Endometrium (tissue), 2 donors: ENCODE measurements at regions not wholly inside any gene's neighbourhood (a gene's known extent, or its start where the extent isn't known, plus 50 kb on each side); places are given as distances from the start of the nearest gene placed in this dataset.

ENCODE experiments used
- FAIRE-seq: peaks from 2 replicates; lab custom pipeline; 2012; peaks lifted over from hg19 to GRCh38; lab: Jason Lieb, UNC
- donor health status: control.
- donor health status: control.

DNA sequence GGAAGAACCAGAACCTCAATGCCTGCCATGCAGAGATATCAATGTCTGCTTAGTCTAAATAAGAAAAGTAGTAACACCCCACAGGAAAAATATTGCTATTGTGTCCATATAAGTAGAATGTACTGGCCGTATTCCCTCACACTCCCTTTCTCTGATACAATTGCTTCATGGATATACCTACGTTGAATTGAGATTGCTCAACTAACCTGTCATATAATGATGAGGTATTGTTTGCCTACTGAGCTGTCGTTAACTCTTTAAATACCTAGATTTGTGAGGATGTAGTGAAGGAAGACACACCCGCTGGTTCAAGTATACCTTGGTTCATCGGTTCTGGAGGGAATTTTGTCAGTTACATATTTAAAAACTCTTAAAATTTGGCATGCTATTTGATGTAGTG lies 480.7 kb upstream of the TCF4 start:
- FAIRE-seq = no peak

GRCh38 chr18:56067969-56068671 lies 480.1 kb upstream of the TCF4 start:
- FAIRE-seq = no peak

DNA sequence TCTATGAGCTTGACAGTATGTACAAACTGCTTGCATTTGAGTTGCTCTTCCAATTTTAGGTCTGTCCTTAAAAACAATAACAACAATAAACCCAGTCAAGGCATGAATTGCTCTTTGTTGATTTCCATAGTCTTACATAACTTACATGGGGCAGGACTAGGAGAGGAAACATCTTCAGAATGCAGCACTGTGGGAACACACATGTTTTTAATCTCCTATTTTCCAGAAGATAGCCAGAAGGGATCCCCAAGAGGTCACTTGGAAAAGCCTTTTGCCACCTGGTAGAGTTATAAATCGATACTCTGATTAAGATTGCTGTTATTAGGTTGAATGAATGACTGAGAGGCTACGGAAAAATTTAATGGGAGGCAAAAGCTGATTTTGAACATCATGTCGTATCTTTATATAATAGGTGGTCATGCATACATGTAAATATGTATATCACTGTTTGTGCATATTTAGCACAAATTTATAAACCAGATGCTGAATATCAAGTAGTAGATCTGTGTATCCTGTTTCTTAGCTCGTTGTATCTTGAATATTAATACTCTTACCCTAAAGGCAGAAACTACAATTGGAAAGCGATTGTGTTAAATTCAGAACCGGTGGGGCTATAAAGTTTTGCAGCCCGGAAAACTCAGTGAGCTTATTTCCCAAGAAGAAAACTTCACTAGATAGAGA lies 479.4 kb upstream of the TCF4 start:
- FAIRE-seq = peak; percentile 93

- no peak for FAIRE-seq
Observed at GRCh38 chr18:56066524-56067213, 478.7 kb upstream of the TCF4 start.

- FAIRE-seq = no peak
Observed at GRCh38 chr18:56065086-56065485, 477.1 kb upstream of the TCF4 start.

DNA sequence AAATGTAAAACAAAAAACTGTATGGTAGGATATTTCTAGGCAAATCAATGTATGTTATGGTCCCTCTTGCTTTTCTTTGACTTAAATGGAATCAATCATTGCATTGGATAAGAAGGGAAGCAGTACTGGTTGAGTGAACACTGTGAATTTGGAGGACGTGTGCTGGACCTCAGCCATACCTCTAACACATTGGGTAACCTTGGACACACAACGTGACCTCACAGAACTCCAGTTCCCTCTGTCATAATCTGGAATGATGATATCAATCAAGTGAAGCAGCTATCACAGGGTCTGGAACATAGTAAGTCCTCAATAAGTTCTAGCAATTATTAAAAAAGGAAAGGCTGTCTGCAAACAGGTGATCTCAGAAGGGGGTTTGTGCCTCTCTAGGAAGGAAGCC lies 474.9 kb upstream of the TCF4 start:
- no peak for FAIRE-seq

DNA sequence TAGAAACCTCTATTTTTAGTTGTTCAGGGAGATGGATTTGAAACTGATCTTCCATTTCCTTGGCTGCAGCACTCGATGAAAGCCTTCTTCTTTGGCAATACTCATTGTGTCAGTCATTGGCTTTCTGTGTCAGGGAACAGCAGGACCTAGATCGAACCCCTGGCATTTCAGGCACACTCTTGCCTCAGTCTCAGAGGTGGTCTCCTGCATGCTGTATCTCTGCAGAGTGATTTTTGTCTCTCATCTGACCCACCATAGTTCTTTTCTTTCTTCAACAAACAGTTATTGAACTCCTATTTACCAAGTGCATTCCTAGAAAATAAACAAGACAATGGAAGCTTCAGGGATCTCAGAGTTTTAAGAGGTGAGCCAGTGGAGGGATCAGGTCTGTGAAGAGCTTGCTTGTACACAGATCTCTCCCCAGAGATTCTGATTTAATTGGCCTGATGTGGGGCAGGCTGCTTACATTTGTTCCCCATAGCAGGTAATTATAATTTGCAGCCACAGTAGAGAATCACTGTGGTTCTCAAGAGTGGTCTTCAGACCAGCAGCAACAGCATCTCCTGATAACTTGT lies 473.1 kb upstream of the TCF4 start:
- no peak for FAIRE-seq

DNA sequence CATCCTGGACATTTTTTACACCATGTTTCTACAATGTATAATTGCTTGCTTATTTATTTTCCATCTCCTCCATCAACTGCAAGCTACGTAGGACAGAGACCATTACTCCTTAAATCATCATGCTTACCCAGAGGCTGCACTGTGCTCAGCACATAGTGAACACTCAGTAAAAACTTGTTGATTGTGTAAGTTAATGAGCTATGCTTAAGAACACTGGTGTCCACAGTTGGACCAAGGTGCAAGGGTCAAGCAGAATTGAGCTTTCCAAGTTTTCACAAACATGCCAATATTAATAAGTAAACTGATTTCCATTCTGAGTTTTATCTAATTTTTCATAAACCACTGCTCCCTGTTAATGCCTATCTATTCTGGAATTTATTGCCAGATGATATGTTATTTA lies 464.2 kb upstream of the TCF4 start:
- no peak for FAIRE-seq

- FAIRE-seq = no peak
Observed at GRCh38 chr18:56044239-56044638, 456.2 kb upstream of the TCF4 start.

- FAIRE-seq = no peak
Observed at GRCh38 chr18:56043641-56044061, 455.7 kb upstream of the TCF4 start.

DNA sequence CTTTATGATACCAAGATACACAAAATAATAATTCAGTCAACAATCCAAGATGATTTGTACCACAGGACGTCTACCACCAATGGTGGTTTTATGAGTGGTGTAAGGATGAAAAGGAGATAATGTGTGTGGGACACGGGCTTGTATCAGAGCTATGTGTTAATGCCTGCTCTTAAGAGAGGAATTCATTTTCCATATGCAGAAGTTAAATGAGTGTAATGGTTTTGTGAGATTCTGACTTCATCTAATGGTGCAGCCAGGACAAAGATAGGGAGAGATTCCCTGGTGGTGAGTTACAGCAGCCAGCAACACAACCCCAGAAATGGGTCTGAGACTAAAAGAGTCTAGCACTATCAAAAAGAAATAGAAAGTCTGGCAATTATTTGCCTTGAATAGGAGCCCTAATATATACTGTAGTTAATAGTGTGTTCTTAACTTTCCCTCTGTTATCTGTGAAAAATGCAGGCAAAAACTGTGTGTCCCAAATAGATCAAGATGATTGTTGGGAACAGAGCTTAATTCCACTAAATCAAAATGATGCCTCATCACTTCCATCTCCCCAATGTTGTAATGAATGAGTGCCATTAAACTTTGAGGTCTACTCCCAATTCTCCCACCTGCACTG lies 455.0 kb upstream of the TCF4 start:
- FAIRE-seq = no peak

DNA sequence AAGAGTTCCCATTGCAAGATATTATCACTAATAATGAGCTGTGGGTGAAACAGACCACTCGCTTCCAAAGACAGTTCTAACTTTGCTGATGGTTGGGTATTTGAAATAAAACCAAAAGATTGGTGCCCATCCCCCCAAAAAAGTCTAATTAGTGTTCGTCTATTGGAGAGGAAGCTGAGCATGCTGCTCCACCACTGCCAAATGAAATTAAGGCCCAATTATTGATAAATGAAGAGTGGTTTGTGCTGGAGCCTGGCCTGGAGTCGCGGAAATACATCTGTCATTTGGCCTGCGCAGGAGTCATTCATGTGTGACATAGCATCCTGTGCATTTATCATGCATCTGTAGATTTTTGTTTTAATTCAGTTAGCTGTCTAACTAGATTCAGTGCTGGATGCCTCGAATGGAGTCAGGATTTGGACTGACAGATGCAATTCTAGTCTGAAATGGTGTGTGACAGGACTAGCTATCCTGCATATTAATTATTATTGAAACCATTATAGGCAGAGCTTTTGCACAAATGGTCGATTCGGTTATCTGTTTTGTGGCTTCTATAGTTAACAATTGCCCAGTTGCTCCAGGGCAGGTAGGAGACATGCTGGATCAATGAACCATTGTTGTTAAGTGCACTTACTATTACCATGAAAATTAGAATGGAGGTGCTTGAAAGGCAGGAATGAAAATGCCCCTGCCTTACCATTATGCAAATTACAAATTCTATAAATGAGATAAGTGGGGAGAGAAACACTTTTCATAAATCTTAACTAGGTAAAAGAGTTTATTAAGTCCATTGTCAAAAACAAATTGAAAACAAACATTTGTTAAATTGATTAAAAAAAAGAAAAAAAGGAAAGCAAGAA lies 450.4 kb upstream of the TCF4 start:
- no peak for FAIRE-seq

GRCh38 chr18:56036741-56037140 lies 448.7 kb upstream of the TCF4 start:
- FAIRE-seq = no peak

- no peak for FAIRE-seq
Observed at GRCh38 chr18:56035546-56035945, 447.6 kb upstream of the TCF4 start.

GRCh38 chr18:56034949-56035348 lies 447.0 kb upstream of the TCF4 start:
- FAIRE-seq = no peak

- no peak for FAIRE-seq
Observed at GRCh38 chr18:56030060-56030459, 442.1 kb upstream of the TCF4 start.

DNA sequence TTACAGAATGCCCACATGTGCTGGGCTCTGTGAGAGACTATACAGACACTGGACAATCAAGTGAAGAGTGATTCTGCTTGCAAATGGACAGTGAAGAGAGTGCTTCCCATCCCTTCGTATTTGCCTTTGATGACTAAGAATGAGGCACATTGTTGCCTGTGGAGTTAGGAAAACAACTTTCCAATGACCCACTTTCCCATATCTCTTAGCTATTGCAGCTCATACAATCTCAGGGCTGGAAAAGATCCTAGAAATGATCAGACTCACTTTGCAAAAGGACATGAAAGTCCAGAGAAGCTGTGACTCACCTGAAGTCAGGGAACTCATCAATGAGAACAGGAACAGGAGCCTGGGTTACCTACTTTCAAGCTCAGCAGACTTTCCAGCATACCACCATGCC lies 440.5 kb upstream of the TCF4 start:
- no peak for FAIRE-seq

DNA sequence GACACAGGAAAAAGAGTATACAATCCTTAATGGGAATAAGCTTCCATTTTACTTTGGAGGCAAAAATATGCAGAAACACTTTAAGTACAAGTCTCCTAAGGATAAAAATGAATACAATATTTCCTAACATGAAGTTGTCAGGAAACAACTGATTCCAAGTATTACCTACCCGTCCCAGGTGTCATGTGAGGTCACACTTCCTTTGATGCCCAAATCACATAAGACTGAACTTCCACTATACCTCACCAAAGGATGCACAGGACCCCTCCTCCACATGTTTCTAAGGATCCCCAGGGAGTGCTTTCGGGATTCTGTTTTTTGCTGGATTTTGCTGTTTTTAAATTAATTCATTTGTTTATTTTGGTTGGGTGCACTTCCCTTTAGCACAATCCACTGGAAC lies 438.5 kb upstream of the TCF4 start:
- FAIRE-seq = no peak

- FAIRE-seq = no peak
Observed at GRCh38 chr18:56021809-56022195, 433.8 kb upstream of the TCF4 start.

DNA sequence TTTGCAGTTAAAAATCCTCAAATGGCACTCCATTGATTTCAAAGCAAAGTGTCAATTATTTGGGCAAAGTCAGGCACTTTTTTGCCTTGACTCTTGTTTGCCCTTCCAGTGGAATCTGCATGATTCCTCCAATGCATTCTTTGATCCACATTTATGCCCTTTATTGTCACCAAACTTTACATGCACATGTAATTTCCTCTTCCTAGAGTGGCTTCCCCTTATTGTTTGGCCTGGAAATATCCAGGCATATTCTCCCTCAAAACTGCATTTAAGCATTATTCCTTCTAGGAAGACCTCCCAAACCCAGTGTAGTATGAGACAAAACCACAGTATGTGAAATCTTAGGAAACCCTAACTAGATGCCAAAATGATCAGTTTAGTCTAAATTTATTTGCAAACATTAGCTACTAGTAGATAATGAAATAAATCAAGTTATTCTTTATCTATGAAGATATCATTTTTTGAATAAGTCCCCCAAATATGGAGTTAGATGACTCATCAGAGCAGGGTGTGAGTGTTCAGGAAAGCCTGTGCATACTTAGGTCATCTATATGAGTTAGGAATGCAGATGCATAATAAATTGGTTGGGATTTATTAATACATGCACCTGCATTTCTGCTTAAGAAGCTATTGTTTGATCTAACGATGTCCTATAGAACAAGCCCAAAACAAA lies 433.3 kb upstream of the TCF4 start:
- no peak for FAIRE-seq

DNA sequence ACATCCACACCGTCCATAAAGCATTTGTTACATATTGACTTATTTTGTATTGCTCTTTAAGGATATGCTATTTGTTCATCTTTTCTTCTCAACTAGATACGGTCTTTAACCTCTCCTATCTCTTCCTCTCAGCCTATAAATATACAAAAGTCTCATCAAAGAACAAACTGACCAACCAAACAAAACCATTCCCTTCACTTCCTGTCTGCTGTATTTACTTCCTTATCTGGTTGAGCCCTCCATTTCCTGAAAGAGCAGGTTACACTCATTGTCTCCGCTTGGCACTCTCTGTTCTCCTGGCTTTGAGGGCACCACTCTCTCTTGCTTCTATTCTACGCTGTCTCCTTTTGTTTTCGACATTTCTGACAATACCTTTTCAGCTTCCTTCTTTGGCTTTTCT lies 431.9 kb upstream of the TCF4 start:
- FAIRE-seq = no peak
